ENCODE measurements at regions not wholly inside any gene's neighbourhood (a gene's known extent, or its start where the extent isn't known, plus 50 kb on each side); places are given as distances from the start of the nearest gene placed in this dataset.

DNA sequence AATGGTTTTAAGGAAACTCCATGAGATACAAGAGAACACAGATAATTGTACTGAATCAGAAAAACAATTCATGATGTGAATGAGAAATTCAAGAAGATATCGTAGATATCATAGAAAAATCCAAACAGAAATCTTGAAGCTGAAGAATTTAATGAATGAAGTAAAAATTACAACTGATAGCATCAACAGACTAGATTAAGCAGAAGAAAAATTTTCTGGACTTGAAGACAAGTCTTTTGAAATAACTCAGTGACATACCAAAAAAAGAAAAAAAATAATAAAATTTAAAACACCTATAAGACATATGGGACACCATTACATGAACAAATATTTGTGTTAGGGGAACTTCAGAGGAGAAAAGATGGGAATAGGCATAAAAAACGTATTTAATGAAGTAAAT, 122.8 kb upstream of the SYT10 start:
- no peaks in the 10 kb centered on the region for H3K36me3 ChIP-seq (replicated peaks; ENCODE audit: low read depth, low read length)
- TF ChIP-seq, protein P1, sequence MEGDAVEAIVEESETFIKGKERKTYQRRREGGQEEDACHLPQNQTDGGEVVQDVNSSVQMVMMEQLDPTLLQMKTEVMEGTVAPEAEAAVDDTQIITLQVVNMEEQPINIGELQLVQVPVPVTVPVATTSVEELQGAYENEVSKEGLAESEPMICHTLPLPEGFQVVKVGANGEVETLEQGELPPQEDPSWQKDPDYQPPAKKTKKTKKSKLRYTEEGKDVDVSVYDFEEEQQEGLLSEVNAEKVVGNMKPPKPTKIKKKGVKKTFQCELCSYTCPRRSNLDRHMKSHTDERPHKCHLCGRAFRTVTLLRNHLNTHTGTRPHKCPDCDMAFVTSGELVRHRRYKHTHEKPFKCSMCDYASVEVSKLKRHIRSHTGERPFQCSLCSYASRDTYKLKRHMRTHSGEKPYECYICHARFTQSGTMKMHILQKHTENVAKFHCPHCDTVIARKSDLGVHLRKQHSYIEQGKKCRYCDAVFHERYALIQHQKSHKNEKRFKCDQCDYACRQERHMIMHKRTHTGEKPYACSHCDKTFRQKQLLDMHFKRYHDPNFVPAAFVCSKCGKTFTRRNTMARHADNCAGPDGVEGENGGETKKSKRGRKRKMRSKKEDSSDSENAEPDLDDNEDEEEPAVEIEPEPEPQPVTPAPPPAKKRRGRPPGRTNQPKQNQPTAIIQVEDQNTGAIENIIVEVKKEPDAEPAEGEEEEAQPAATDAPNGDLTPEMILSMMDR (IDR thresholded peaks at IDR 0.05; ENCODE audit: low read depth, low read length), result no peak
- TF ChIP-seq EZH2phosphoT487 (IDR thresholded peaks at IDR 0.05; ENCODE audit: low read depth), result no peak
- H4K20me1 ChIP-seq (ENCODE audit: insufficient read depth, low read length), result no peaks in the 10 kb centered on the region
- H3K27ac ChIP-seq (ENCODE audit: low read length), result no peak overlapping the region
- no peaks in the 10 kb centered on the region for H3K4me1 ChIP-seq (ENCODE audit: low read length)
- H3K79me2 ChIP-seq (ENCODE audit: low read length), result no peaks in the 10 kb centered on the region
- no peak overlapping the region for H3K4me3 ChIP-seq (ENCODE audit: low read length)
- H3K9ac ChIP-seq (ENCODE audit: low read length), result no peak overlapping the region
- peaks cover 6% of the 10 kb centered on the region; the same call in 1 of the 2 replicates for H3K9me3 ChIP-seq (ENCODE audit: insufficient read depth, low read length)
- no peaks in the 10 kb centered on the region for H3K27me3 ChIP-seq (ENCODE audit: low read depth, low read length)
- H3K4me2 ChIP-seq (ENCODE audit: low read length), result no peak overlapping the region
- no peak overlapping the region for H2AFZ ChIP-seq (ENCODE audit: low read depth, low read length)

- Histone ChIP-seq H3K4me1 (ENCODE audit: low read length) (no peaks in the 10 kb centered on the region), H4K20me1 (ENCODE audit: insufficient read depth, low read length) (no peaks in the 10 kb centered on the region), H3K36me3 (replicated peaks; ENCODE audit: low read depth, low read length) (no peaks in the 10 kb centered on the region), H3K4me3 (ENCODE audit: low read length) (no peak overlapping the region), H3K27me3 (ENCODE audit: low read depth, low read length) (no peaks in the 10 kb centered on the region), H2AFZ (ENCODE audit: low read depth, low read length) (no peak overlapping the region), H3K9ac (ENCODE audit: low read length) (no peak overlapping the region), H3K4me2 (ENCODE audit: low read length) (no peak overlapping the region), H3K9me3 (ENCODE audit: insufficient read depth, low read length) (peaks cover 6% of the 10 kb centered on the region; the same call in 1 of the 2 replicates), H3K79me2 (ENCODE audit: low read length) (no peaks in the 10 kb centered on the region), H3K27ac (ENCODE audit: low read length) (no peak overlapping the region)
- no peak for TF ChIP-seq EZH2phosphoT487 (IDR thresholded peaks at IDR 0.05; ENCODE audit: low read depth)
- TF ChIP-seq, protein P1 (IDR thresholded peaks at IDR 0.05; ENCODE audit: low read depth, low read length), result no peak
These were observed 126.8 kb upstream of the SYT10 start for GRCh38 chr12:33566403-33566802.

DNA sequence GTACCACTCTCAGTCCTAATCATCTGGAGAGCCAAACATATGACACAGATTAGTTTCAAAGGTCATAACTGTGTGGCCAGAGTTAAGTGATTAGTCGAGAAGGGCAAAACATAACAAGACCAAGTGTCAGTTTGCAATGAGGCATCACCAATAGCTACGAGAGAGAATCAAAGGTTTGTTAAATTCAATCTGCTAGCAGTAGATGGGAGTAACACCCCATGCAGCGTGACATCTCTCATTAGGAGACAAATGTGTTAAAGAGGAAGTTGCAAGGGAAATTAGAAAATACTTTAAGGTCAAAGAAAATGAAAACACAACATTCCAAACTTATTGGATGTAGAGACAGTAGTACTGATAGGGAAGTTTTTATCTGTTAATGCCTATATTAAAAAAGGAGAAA, 135.7 kb upstream of the SYT10 start:
- TF ChIP-seq, protein P1 (IDR thresholded peaks at IDR 0.05; ENCODE audit: low read depth, low read length), result no peak
- TF ChIP-seq EZH2phosphoT487 (IDR thresholded peaks at IDR 0.05; ENCODE audit: low read depth), result no peak
- no peak overlapping the region for H2AFZ ChIP-seq (ENCODE audit: low read depth, low read length)

DNA sequence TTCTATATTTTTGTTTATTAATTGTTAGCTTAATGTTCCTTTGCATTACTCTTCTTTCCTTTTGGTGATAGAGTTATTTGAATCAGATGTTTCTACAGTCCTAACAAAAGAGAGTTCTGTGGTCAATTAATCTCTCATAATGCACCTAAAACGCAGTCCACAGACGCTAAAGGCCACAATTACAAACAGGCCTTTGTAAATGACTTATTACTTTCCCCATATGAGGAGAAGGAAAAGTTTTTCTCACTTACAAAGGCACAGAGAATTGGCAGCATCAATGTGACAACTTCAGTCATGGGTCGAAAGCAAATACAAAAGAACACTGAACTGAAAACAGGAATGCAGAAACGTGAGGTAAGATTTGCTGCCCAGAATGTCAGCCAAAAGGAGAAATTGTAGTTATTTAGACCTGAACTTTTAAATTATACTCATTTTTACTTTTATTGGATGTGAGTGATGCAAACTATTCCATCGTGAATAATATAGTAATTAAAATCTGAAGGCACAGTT, 142.0 kb upstream of the SYT10 start:
- no peaks in the 10 kb centered on the region for H3K9me3 ChIP-seq (ENCODE audit: insufficient read depth, low read length)
- H3K79me2 ChIP-seq (ENCODE audit: low read length), result no peaks in the 10 kb centered on the region
- H3K4me1 ChIP-seq (ENCODE audit: low read length), result no peaks in the 10 kb centered on the region
- no peak overlapping the region for H3K4me2 ChIP-seq (ENCODE audit: low read length)
- no peak for TF ChIP-seq EZH2phosphoT487 (IDR thresholded peaks at IDR 0.05; ENCODE audit: low read depth)
- TF ChIP-seq, protein P1 (IDR thresholded peaks at IDR 0.05; ENCODE audit: low read depth, low read length), result no peak
- no peak overlapping the region for H3K9ac ChIP-seq (ENCODE audit: low read length)
- H3K27ac ChIP-seq (ENCODE audit: low read length), result no peak overlapping the region
- no peak overlapping the region for H2AFZ ChIP-seq (ENCODE audit: low read depth, low read length)
- H3K27me3 ChIP-seq (ENCODE audit: low read depth, low read length), result no peaks in the 10 kb centered on the region
- H4K20me1 ChIP-seq (ENCODE audit: insufficient read depth, low read length), result no peaks in the 10 kb centered on the region
- H3K4me3 ChIP-seq (ENCODE audit: low read length), result no peak overlapping the region
- no peaks in the 10 kb centered on the region for H3K36me3 ChIP-seq (replicated peaks; ENCODE audit: low read depth, low read length)

More for the DNA sequence above, 135.7 kb upstream of the SYT10 start:
- Histone ChIP-seq H3K36me3 (replicated peaks; ENCODE audit: low read depth, low read length) (no peaks in the 10 kb centered on the region), H3K4me3 (ENCODE audit: low read length) (no peak overlapping the region), H3K27me3 (ENCODE audit: low read depth, low read length) (no peaks in the 10 kb centered on the region), H4K20me1 (ENCODE audit: insufficient read depth, low read length) (no peaks in the 10 kb centered on the region), H3K9ac (ENCODE audit: low read length) (no peak overlapping the region), H3K4me2 (ENCODE audit: low read length) (no peak overlapping the region), H3K9me3 (ENCODE audit: insufficient read depth, low read length) (no peaks in the 10 kb centered on the region), H3K4me1 (ENCODE audit: low read length) (no peaks in the 10 kb centered on the region), H3K79me2 (ENCODE audit: low read length) (no peaks in the 10 kb centered on the region), H3K27ac (ENCODE audit: low read length) (no peak overlapping the region)

Measured in OCI-LY3 (cell line).